IPS-15b (cell line): ENCODE measurements at regions not wholly inside any gene's neighbourhood (a gene's known extent, or its start where the extent isn't known, plus 50 kb on each side); places are given as distances from the start of the nearest gene placed in this dataset.
"Not testable (repeated sequence)": the region's sequence is repeated elsewhere in the genome, so short reads cannot be mapped to it uniquely, and the experiment has no call there.

Experiments
- H3K27me3 ChIP-seq: one replicate; pipeline ENCODE4 v1.6.1; 2013; ENCODE audit warnings: low read length; ENCODE audit not compliant: control insufficient read depth, insufficient read depth
- H3K36me3 ChIP-seq: one replicate; pipeline ENCODE4 v1.6.1; 2013; ENCODE audit warnings: low read length; ENCODE audit not compliant: control insufficient read depth, insufficient read depth
- H3K4me1 ChIP-seq: one replicate; pipeline ENCODE4 v1.6.1; 2013; ENCODE audit warnings: mild to moderate bottlenecking, low read length; ENCODE audit not compliant: control insufficient read depth, insufficient read depth
- H3K4me3 ChIP-seq: one replicate; pipeline ENCODE4 v1.5.1; 2013; ENCODE audit warnings: low read depth, low read length
- H3K9ac ChIP-seq: one replicate; pipeline ENCODE4 v1.6.1; 2013; ENCODE audit warnings: low read depth, mild to moderate bottlenecking, low read length
- H3K9me3 ChIP-seq: one replicate; pipeline ENCODE4 v1.6.1; 2013; ENCODE audit warnings: mild to moderate bottlenecking, low read length; ENCODE audit not compliant: control insufficient read depth, insufficient read depth

DNA sequence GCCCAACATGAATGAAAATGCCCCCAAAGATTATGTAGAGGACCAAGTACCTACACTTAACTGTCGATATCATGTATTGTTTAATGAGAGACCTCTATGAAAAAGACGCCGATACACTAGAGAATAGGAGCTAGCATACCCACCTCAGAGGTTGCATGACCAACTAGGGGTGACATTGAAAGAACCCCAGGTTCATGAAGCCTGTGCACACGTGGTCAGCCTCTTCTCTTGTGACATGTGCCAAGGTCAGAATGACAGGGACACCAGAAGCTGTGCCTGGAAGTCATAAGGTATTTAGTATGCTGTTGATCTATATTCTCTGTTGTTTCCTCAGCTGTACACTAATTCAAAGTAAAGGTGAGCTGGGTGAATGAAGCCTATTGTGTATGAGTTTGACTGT lies 1594.1 kb downstream of the EFNA5 start:
- Histone ChIP-seq H3K4me3 (no peak overlapping the region), H3K4me1 (no peaks in the 10 kb centered on the region), H3K9me3 (no peaks in the 10 kb centered on the region), H3K36me3 (no peaks in the 10 kb centered on the region), H3K9ac (no peak overlapping the region), H3K27me3 (no peaks in the 10 kb centered on the region)

DNA sequence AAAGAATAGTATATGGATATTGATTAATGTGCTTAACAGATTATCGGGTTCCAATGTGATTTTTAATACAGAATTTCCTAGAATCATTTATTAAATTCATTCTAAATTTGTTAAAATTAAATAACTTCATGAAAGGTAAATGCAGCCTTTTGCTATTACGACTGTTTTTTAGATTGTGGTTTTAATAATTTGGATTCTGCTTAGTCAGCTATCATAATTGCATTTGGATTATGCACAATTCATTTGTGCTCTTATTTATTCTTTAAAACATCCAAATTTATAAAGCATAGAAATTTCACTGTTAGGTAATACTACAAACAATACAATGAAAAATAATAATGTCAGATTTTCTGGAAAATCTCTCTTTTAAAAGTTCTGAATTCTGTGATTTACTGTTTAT lies 1598.5 kb downstream of the EFNA5 start:
- no peaks in the 10 kb centered on the region for H3K4me1 ChIP-seq
- H3K27me3 ChIP-seq = no peaks in the 10 kb centered on the region
- no peaks in the 10 kb centered on the region for H3K36me3 ChIP-seq
- no peaks in the 10 kb centered on the region for H3K9me3 ChIP-seq
- no peak overlapping the region for H3K9ac ChIP-seq
- H3K4me3 ChIP-seq = no peak overlapping the region

- Histone ChIP-seq H3K36me3 (no peaks in the 10 kb centered on the region), H3K9me3 (no peaks in the 10 kb centered on the region), H3K4me1 (no peaks in the 10 kb centered on the region), H3K27me3 (no peaks in the 10 kb centered on the region), H3K9ac (no peak overlapping the region), H3K4me3 (no peak overlapping the region)
These were observed 1623.4 kb downstream of the EFNA5 start for GRCh38 chr5:106047341-106047740.

- H3K36me3 ChIP-seq, H3K4me1 ChIP-seq, H3K9ac ChIP-seq, H3K4me3 ChIP-seq, H3K9me3 ChIP-seq, H3K27me3 ChIP-seq: not testable (repeated sequence)
These were observed 1638.7 kb downstream of the EFNA5 start for GRCh38 chr5:106032069-106032468.

GRCh38 chr5:106028314-106028713 lies 1642.4 kb downstream of the EFNA5 start:
- Histone ChIP-seq H3K4me1 (no peaks in the 10 kb centered on the region), H3K36me3 (no peaks in the 10 kb centered on the region), H3K9ac (no peak overlapping the region), H3K27me3 (no peaks in the 10 kb centered on the region), H3K9me3 (no peaks in the 10 kb centered on the region), H3K4me3 (no peak overlapping the region)

DNA sequence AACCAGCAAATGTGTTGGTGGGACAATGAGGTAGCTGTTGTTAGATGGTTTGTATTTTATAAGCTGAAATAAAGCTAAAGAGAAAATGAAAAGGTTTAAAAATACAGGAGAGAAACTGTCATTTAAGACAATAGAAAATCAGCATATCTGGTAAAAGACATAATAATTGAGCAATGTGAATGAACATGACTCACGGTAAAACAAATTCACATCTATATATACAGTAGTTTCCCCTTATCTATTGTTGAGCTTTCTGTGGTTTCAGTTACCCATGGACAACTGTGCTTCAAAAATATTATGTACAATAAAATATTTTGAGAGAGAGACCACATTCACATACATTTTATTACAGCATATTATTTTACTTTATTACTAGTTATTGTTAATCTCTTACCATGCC lies 1649.8 kb downstream of the EFNA5 start:
- H3K36me3 ChIP-seq = no peaks in the 10 kb centered on the region
- no peaks in the 10 kb centered on the region for H3K27me3 ChIP-seq
- no peaks in the 10 kb centered on the region for H3K9me3 ChIP-seq
- no peak overlapping the region for H3K4me3 ChIP-seq
- H3K9ac ChIP-seq = no peak overlapping the region
- H3K4me1 ChIP-seq = peaks cover 3% of the 10 kb centered on the region

- no peak overlapping the region for H3K4me3 ChIP-seq
- no peak overlapping the region for H3K9ac ChIP-seq
- H3K27me3 ChIP-seq = no peaks in the 10 kb centered on the region
- H3K9me3 ChIP-seq = no peaks in the 10 kb centered on the region
- no peaks in the 10 kb centered on the region for H3K36me3 ChIP-seq
- H3K4me1 ChIP-seq = peaks cover 3% of the 10 kb centered on the region
These were observed 1651.5 kb downstream of the EFNA5 start for GRCh38 chr5:106019261-106019660.

GRCh38 chr5:106017243-106017857 lies 1653.4 kb downstream of the EFNA5 start:
- Histone ChIP-seq H3K4me1 (peaks cover 3% of the 10 kb centered on the region), H3K9me3 (no peaks in the 10 kb centered on the region), H3K9ac (no peak overlapping the region), H3K36me3 (no peaks in the 10 kb centered on the region), H3K27me3 (no peaks in the 10 kb centered on the region), H3K4me3 (no peak overlapping the region)

GRCh38 chr5:106014262-106014661 lies 1656.5 kb downstream of the EFNA5 start:
- no peaks in the 10 kb centered on the region for H3K36me3 ChIP-seq
- H3K4me1 ChIP-seq = peaks cover 3% of the 10 kb centered on the region
- no peak overlapping the region for H3K4me3 ChIP-seq
- no peaks in the 10 kb centered on the region for H3K27me3 ChIP-seq
- no peak overlapping the region for H3K9ac ChIP-seq
- no peaks in the 10 kb centered on the region for H3K9me3 ChIP-seq

GRCh38 chr5:106006242-106006641 lies 1664.5 kb downstream of the EFNA5 start:
- Histone ChIP-seq H3K9ac (no peak overlapping the region), H3K36me3 (no peaks in the 10 kb centered on the region), H3K4me1 (peaks cover 2% of the 10 kb centered on the region), H3K4me3 (no peak overlapping the region), H3K9me3 (no peaks in the 10 kb centered on the region), H3K27me3 (no peaks in the 10 kb centered on the region)

DNA sequence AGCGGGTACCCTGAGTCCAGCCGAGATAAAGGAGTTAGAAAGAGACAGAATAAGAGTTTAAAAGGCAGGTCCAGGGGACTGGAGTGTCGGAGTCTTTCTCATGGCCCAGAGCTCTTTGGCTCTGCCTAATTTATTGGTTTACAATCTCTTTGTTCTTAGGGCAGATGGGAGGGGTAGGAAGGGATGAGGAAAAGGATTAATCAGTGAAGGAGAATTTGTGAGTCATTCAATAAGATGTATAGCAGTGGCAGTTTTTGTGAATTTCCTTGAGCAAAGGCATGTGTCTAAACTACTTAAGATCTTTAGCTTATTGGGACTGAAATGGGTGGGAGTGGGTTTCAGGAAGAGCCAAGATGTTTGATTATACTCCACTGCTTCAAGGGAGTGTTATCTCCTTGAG lies 1671.7 kb downstream of the EFNA5 start:
- not testable (repeated sequence) for H3K9me3 ChIP-seq, H3K4me1 ChIP-seq, H3K27me3 ChIP-seq, H3K4me3 ChIP-seq, H3K9ac ChIP-seq, H3K36me3 ChIP-seq

DNA sequence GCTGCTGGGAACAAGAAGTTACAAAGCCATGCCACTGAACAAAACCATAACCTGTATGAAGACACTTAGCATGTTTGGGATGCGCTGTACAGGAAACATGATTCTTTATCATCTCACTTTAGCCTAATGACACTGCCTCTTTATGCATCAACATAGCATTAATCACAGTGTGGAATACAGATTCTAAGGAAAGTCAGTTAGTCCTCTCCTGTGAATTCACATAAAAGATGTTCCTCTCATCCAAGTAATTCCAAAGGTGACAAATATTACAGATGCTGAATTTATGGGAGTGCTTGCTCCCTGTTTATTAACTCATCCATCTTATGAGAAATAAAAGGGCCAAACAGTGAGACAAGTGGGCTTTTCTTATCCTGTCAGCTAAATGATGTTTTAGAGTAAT lies 1677.7 kb downstream of the EFNA5 start:
- Histone ChIP-seq H3K4me3 (no peak overlapping the region), H3K9me3 (no peaks in the 10 kb centered on the region)

More for the DNA sequence above, 1677.7 kb downstream of the EFNA5 start:
- no peak overlapping the region for H3K9ac ChIP-seq
- no peaks in the 10 kb centered on the region for H3K36me3 ChIP-seq
- H3K27me3 ChIP-seq = no peaks in the 10 kb centered on the region
- no peaks in the 10 kb centered on the region for H3K4me1 ChIP-seq
